Neutrophil (primary cell): ENCODE measurements at regions not wholly inside any gene's neighbourhood (a gene's known extent, or its start where the extent isn't known, plus 50 kb on each side); places are given as distances from the start of the nearest gene placed in this dataset.

ENCODE experiments used
- H3K27ac ChIP-seq: fragments of 200-600 bp; sonication (generic); 2 replicates; pipeline ENCODE4 v1.5.1; 2016; ENCODE audit warnings: mild to moderate bottlenecking, moderate library complexity
- H3K27me3 ChIP-seq: fragments of 200-600 bp; sonication (generic); 2 replicates; pipeline ENCODE4 v1.6.0; 2016; ENCODE audit warnings: mild to moderate bottlenecking
- H3K36me3 ChIP-seq: fragments of 200-600 bp; sonication (generic); 2 replicates; pipeline ENCODE4 v1.5.1; 2017
- H3K4me1 ChIP-seq, 2 experiments: fragments of 200-600 bp in 1 of 2; sonication (generic) in 1 of 2; 1 replicate in 1 of 2; 2 replicates in 1 of 2; pipeline versions ENCODE4 v1.5.1 to v1.6.1; 2013 to 2016; ENCODE audit warnings: low read depth in 1 of 2, low read length in 1 of 2, mild to moderate bottlenecking in 1 of 2, moderate library complexity in 1 of 2; ENCODE audit not compliant: control insufficient read depth in 1 of 2, insufficient read depth in 1 of 2
- H3K4me3 ChIP-seq, 2 experiments: fragments of 200-600 bp in 1 of 2; sonication (generic) in 1 of 2; 1 replicate in 1 of 2; 2 replicates in 1 of 2; pipeline ENCODE4 v1.5.1; 2013 to 2016; ENCODE audit warnings: low read depth in 1 of 2, low read length in 1 of 2, mild to moderate bottlenecking in 1 of 2, moderate library complexity in 1 of 2
- H3K9me3 ChIP-seq: fragments of 200-600 bp; sonication (generic); 2 replicates; pipeline ENCODE4 v1.5.1; 2016
- TF ChIP-seq, protein P1 (sequence below): fragments of 200-600 bp; sonication (generic); IDR thresholded peaks from 2 replicates; pipeline ENCODE4 v1.5.1; 2016; ENCODE audit warnings: antibody characterized with exemption

DNA sequence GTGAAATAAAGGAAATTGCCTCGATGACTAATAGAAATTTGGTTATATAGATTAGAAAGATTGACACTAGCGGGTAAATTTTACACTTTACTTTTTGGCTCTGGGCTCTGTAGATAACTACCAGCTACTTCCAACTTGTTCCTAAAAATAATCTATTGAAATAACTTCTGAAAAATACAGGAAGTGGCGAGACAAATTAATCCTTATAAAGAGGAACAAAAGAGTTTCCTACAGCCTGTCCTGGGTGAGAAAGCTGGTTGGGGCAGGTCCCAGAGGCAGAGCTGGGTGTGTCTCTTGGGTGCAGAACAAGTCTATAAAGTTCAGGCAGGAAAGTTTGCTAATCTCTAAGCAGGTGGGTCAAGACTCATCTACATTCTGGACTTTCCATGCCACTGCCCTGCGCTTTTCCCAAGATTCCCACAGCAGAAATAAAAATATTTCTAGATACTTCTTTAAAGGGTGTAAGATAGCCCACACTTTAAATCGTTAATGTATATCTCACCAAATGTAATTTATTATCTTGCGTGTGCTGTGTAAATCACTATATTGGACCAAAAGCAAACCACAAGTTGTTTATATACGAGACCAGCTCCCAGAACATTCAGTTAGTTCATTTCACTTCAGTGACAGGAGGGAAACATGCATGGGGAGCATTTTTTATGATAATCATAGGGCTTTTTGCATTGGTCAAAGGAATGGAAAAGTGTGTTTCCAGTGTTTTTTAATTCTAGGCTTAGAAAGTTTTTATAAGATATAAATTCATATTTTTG, 70.1 kb upstream of the NRIP1 start:
- TF ChIP-seq, protein P1, sequence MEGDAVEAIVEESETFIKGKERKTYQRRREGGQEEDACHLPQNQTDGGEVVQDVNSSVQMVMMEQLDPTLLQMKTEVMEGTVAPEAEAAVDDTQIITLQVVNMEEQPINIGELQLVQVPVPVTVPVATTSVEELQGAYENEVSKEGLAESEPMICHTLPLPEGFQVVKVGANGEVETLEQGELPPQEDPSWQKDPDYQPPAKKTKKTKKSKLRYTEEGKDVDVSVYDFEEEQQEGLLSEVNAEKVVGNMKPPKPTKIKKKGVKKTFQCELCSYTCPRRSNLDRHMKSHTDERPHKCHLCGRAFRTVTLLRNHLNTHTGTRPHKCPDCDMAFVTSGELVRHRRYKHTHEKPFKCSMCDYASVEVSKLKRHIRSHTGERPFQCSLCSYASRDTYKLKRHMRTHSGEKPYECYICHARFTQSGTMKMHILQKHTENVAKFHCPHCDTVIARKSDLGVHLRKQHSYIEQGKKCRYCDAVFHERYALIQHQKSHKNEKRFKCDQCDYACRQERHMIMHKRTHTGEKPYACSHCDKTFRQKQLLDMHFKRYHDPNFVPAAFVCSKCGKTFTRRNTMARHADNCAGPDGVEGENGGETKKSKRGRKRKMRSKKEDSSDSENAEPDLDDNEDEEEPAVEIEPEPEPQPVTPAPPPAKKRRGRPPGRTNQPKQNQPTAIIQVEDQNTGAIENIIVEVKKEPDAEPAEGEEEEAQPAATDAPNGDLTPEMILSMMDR = no peak
- no peaks in the 10 kb centered on the region for H3K27me3 ChIP-seq
- no peak overlapping the region for H3K27ac ChIP-seq
- H3K4me1 ChIP-seq = peaks cover 0 to 6% of the 10 kb centered on the region in 2 experiments
- no peaks in the 10 kb centered on the region for H3K36me3 ChIP-seq
- no peaks in the 10 kb centered on the region for H3K9me3 ChIP-seq
- no peak overlapping the region for H3K4me3 ChIP-seq

GRCh38 chr21:15135867-15136629, 71.2 kb upstream of the NRIP1 start:
- no peaks in the 10 kb centered on the region for H3K36me3 ChIP-seq
- H3K9me3 ChIP-seq = no peaks in the 10 kb centered on the region
- peaks cover 0 to 6% of the 10 kb centered on the region in 2 experiments for H3K4me1 ChIP-seq
- TF ChIP-seq, protein P1 = no peak
- no peak overlapping the region for H3K4me3 ChIP-seq
- no peak overlapping the region for H3K27ac ChIP-seq
- H3K27me3 ChIP-seq = no peaks in the 10 kb centered on the region

DNA sequence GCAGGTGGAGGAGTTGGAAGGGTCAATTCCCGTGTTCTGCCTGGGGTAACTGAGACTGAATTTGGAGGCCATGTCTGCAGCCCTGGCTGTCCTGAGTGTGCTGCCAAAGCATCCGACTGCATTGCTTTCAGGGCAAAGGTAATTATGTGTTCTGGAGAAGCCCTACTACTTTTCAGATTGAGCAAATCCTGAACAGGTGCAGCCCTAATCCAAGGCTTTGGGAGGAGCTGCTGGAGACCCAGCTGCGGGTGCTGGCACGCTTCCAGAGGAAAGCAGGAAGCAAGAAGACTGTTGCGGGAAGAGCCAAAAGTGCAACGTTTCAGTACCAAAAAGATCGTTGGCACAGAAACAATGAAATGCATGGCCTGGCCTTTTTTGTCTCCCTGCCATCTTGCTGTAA, 73.7 kb upstream of the NRIP1 start:
- H3K9me3 ChIP-seq = no peaks in the 10 kb centered on the region
- no peak overlapping the region for H3K4me3 ChIP-seq
- H3K36me3 ChIP-seq = no peaks in the 10 kb centered on the region
- TF ChIP-seq, protein P1 = no peak
- no peaks in the 10 kb centered on the region for H3K27me3 ChIP-seq
- no peak overlapping the region for H3K27ac ChIP-seq
- H3K4me1 ChIP-seq = peaks cover 0 to 6% of the 10 kb centered on the region in 2 experiments

- H3K4me3 ChIP-seq = no peak overlapping the region
- no peaks in the 10 kb centered on the region for H3K36me3 ChIP-seq
- no peak overlapping the region for H3K27ac ChIP-seq
- no peaks in the 10 kb centered on the region for H3K27me3 ChIP-seq
- H3K4me1 ChIP-seq = peaks cover 0 to 2% of the 10 kb centered on the region in 2 experiments
- no peaks in the 10 kb centered on the region for H3K9me3 ChIP-seq
- TF ChIP-seq, protein P1 = no peak
Observed at GRCh38 chr21:15139898-15140297, 75.1 kb upstream of the NRIP1 start.

GRCh38 chr21:15140321-15141019, 75.7 kb upstream of the NRIP1 start:
- TF ChIP-seq, protein P1 = no peak
- H3K36me3 ChIP-seq = no peaks in the 10 kb centered on the region
- H3K27me3 ChIP-seq = no peaks in the 10 kb centered on the region
- no peak overlapping the region for H3K27ac ChIP-seq
- no peaks in the 10 kb centered on the region for H3K4me1 ChIP-seq
- no peak overlapping the region for H3K4me3 ChIP-seq
- H3K9me3 ChIP-seq = no peaks in the 10 kb centered on the region
